Mononuclear cell (primary cell): ENCODE measurements at regions not wholly inside any gene's neighbourhood (a gene's known extent, or its start where the extent isn't known, plus 50 kb on each side); places are given as distances from the start of the nearest gene placed in this dataset.
"Not testable (repeated sequence)": the region's sequence is repeated elsewhere in the genome, so short reads cannot be mapped to it uniquely, and the experiment has no call there.

ENCODE experiments used
- H3K27me3 ChIP-seq: 2 replicates; pipeline ENCODE4 v1.6.0; 2011; ENCODE audit warnings: low read length, control low read depth; ENCODE audit not compliant: insufficient read depth
- H3K4me1 ChIP-seq: 2 replicates; pipeline ENCODE4 v1.5.1; 2011; ENCODE audit warnings: mild to moderate bottlenecking, low read length, control low read depth; ENCODE audit not compliant: insufficient read depth
- H3K4me3 ChIP-seq: 2 replicates; pipeline ENCODE4 v1.5.1; 2011; ENCODE audit warnings: mild to moderate bottlenecking, low read length, moderate library complexity
- H3K9me3 ChIP-seq: 2 replicates; pipeline ENCODE4 v1.5.1; 2011; ENCODE audit warnings: low read depth, mild to moderate bottlenecking, control low read depth, low read length

GRCh38 chr15:96877442-96877841 is 546.9 kb downstream of the NR2F2 start:
- H3K9me3 ChIP-seq, H3K27me3 ChIP-seq, H3K4me3 ChIP-seq, H3K4me1 ChIP-seq: not testable (repeated sequence)

- no peaks in the 10 kb centered on the region for H3K27me3 ChIP-seq
- H3K4me1 ChIP-seq, result no peaks in the 10 kb centered on the region
- H3K4me3 ChIP-seq, result no peak overlapping the region
- H3K9me3 ChIP-seq, result no peaks in the 10 kb centered on the region
Observed at GRCh38 chr15:96878129-96878528, 547.6 kb downstream of the NR2F2 start.

- Histone ChIP-seq H3K27me3 (no peaks in the 10 kb centered on the region), H3K4me3 (no peak overlapping the region), H3K4me1 (no peaks in the 10 kb centered on the region), H3K9me3 (no peaks in the 10 kb centered on the region)
Observed at GRCh38 chr15:96882121-96882772, 551.7 kb downstream of the NR2F2 start.

GRCh38 chr15:96887730-96888129 is 557.2 kb downstream of the NR2F2 start:
- no peaks in the 10 kb centered on the region for H3K27me3 ChIP-seq
- H3K4me1 ChIP-seq, result no peaks in the 10 kb centered on the region
- H3K4me3 ChIP-seq, result no peak overlapping the region
- H3K9me3 ChIP-seq, result no peaks in the 10 kb centered on the region

GRCh38 chr15:96888764-96889163 is 558.3 kb downstream of the NR2F2 start:
- no peak overlapping the region for H3K4me3 ChIP-seq

GRCh38 chr15:96889734-96890480 is 559.4 kb downstream of the NR2F2 start:
- H3K4me3 ChIP-seq, result no peak overlapping the region
- no peaks in the 10 kb centered on the region for H3K4me1 ChIP-seq
- no peaks in the 10 kb centered on the region for H3K9me3 ChIP-seq
- no peaks in the 10 kb centered on the region for H3K27me3 ChIP-seq

More at GRCh38 chr15:96888764-96889163, 558.3 kb downstream of the NR2F2 start:
- H3K27me3 ChIP-seq, result no peaks in the 10 kb centered on the region
- H3K9me3 ChIP-seq, result no peaks in the 10 kb centered on the region
- H3K4me1 ChIP-seq, result no peaks in the 10 kb centered on the region

GRCh38 chr15:96891046-96891445 is 560.5 kb downstream of the NR2F2 start:
- no peaks in the 10 kb centered on the region for H3K9me3 ChIP-seq
- no peak overlapping the region for H3K4me3 ChIP-seq

GRCh38 chr15:96893159-96893906 is 562.8 kb downstream of the NR2F2 start:
- no peaks in the 10 kb centered on the region for H3K27me3 ChIP-seq
- H3K9me3 ChIP-seq, result no peaks in the 10 kb centered on the region
- H3K4me3 ChIP-seq, result no peak overlapping the region
- H3K4me1 ChIP-seq, result no peaks in the 10 kb centered on the region

More at GRCh38 chr15:96891046-96891445, 560.5 kb downstream of the NR2F2 start:
- no peaks in the 10 kb centered on the region for H3K27me3 ChIP-seq
- no peaks in the 10 kb centered on the region for H3K4me1 ChIP-seq

- Histone ChIP-seq H3K27me3 (no peaks in the 10 kb centered on the region), H3K4me1 (no peaks in the 10 kb centered on the region), H3K4me3 (no peak overlapping the region), H3K9me3 (no peaks in the 10 kb centered on the region)
Observed at GRCh38 chr15:96894659-96895058, 564.2 kb downstream of the NR2F2 start.

- Histone ChIP-seq H3K4me3 (no peak overlapping the region), H3K27me3 (no peaks in the 10 kb centered on the region), H3K9me3 (peaks cover 8% of the 10 kb centered on the region), H3K4me1 (no peaks in the 10 kb centered on the region)
Observed at GRCh38 chr15:96896766-96897165, 566.3 kb downstream of the NR2F2 start.

GRCh38 chr15:96914081-96914480 is 583.6 kb downstream of the NR2F2 start:
- Histone ChIP-seq H3K4me1 (no peaks in the 10 kb centered on the region), H3K9me3 (peaks cover 19% of the 10 kb centered on the region), H3K27me3 (no peaks in the 10 kb centered on the region)

GRCh38 chr15:96916750-96917149 is 586.2 kb downstream of the NR2F2 start:
- Histone ChIP-seq H3K4me3 (no peak overlapping the region), H3K27me3 (no peaks in the 10 kb centered on the region), H3K4me1 (no peaks in the 10 kb centered on the region), H3K9me3 (peaks cover 27% of the 10 kb centered on the region)

More at GRCh38 chr15:96914081-96914480, 583.6 kb downstream of the NR2F2 start:
- no peak overlapping the region for H3K4me3 ChIP-seq

- Histone ChIP-seq H3K4me3 (no peak overlapping the region), H3K9me3 (peaks cover 8% of the 10 kb centered on the region), H3K27me3 (no peaks in the 10 kb centered on the region), H3K4me1 (no peaks in the 10 kb centered on the region)
Observed at GRCh38 chr15:96924570-96924969, 594.1 kb downstream of the NR2F2 start.

- Histone ChIP-seq H3K9me3 (no peaks in the 10 kb centered on the region), H3K4me3 (no peak overlapping the region), H3K4me1 (no peaks in the 10 kb centered on the region), H3K27me3 (peaks cover 16% of the 10 kb centered on the region)
Observed at GRCh38 chr15:96947296-96948229, 617.1 kb downstream of the NR2F2 start.
